ENCODE measurements at regions not wholly inside any gene's neighbourhood (a gene's known extent, or its start where the extent isn't known, plus 50 kb on each side); places are given as distances from the start of the nearest gene placed in this dataset.
"Not testable (repeated sequence)": the region's sequence is repeated elsewhere in the genome, so short reads cannot be mapped to it uniquely, and the experiment has no call there.

GRCh38 chr2:163155279-163155883 is 316.8 kb upstream of the KCNH7 start:
- DNase-seq (ENCODE audit: low spot score) = no peak
- intact Hi-C loops (cut with DNase I) = no loop called here

- intact Hi-C loops (cut with DNase I) = no loop called here
Observed at GRCh38 chr2:163142618-163143017, 304.1 kb upstream of the KCNH7 start.

GRCh38 chr2:163138947-163139346 is 300.4 kb upstream of the KCNH7 start:
- DNase-seq (ENCODE audit: low spot score) = no peak

More at GRCh38 chr2:163142618-163143017, 304.1 kb upstream of the KCNH7 start:
- no peak for DNase-seq (ENCODE audit: low spot score)

DNA sequence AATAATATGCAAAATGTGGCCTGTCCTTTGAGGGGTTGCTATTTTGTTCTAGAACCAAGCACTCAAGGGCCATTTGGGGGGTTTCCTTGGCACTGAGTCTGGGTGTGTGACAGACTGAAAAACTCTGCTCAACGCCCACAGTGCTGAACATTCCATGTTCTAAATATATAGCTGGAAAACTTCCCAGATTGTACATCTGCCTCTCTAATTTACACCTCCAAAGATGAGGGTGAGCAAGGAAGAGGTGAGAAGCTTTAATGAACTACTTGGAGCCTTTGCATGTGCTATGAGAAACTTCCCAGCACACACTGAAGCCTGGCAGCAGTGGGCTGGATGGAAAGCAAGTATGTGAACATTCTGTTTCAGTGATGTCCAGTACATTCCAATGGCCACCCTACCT is 296.7 kb upstream of the KCNH7 start:
- DNase-seq (ENCODE audit: low spot score) = no peak
- intact Hi-C loops (cut with DNase I) = no loop called here

More at GRCh38 chr2:163138947-163139346, 300.4 kb upstream of the KCNH7 start:
- intact Hi-C loops (cut with DNase I) = no loop called here

DNA sequence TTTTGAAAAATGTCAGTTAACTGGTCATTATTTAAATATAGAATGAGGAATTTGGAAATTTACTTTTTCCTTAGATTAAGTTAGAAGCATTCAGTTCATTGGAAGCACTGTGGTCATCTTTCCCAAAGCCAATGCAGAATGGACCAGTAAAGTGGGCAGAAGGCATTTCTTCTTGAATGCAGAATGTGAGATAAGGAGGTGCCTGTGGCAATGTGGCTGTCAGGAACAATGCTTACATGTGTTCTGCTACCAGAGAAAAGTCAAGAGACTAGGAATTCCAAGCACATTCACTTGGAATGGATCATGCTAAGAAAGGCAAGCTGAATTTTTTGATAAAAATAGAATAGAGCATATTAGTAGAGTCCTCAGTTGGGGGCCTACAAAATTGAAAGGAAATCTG is 295.0 kb upstream of the KCNH7 start:
- intact Hi-C loops (cut with DNase I) = no loop called here

DNA sequence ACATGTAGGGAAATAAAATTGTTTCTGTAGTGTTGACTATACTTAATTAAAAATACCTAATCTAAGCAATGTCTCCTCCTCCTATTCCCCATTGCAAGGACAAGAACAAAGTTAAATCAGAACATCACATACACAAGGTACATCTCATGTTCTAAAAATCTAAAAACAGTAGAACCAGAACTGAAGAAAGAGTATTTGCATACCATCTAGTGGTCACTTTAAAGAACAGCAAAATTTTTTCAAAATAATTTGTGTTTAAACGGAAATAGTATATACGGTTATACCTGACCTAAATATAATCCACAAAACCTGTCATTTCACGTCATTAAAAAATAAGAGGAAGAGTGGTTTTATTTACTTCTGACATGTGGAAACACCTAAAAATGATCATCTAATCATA is 294.3 kb upstream of the KCNH7 start:
- intact Hi-C loops (cut with DNase I) = no loop called here
- no peak for DNase-seq (ENCODE audit: low spot score)

More for the DNA sequence above, 295.0 kb upstream of the KCNH7 start:
- no peak for DNase-seq (ENCODE audit: low spot score)

GRCh38 chr2:163132207-163132606 is 293.6 kb upstream of the KCNH7 start:
- intact Hi-C loops (cut with DNase I); DNase-seq (ENCODE audit: low spot score): not testable (repeated sequence)

GRCh38 chr2:163123526-163123925 is 285.0 kb upstream of the KCNH7 start:
- no peak for DNase-seq (ENCODE audit: low spot score)
- intact Hi-C loops (cut with DNase I) = no loop called here

DNA sequence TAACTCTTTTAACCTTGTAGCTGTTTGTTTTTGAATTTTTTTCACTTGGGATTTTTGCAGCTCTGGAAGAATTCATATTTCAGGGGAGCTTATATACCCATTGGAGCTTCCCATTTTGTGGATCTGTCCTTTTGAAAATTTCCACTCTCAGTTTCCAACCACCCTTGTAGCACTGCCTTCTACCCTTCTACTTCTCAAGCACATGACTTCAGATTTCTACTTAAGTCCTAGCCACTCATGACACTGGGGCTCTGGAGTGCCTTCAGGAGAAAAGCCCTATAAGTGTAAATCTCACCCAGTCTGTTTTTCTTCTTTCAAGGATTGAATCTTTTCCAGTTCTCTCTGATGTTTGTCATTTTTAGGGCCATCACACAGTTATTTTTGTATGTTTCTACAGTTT is 283.7 kb upstream of the KCNH7 start:
- intact Hi-C loops (cut with DNase I) = no loop called here
- no peak for DNase-seq (ENCODE audit: low spot score)

- DNase-seq (ENCODE audit: low spot score) = no peak
- intact Hi-C loops (cut with DNase I) = no loop called here
Observed at GRCh38 chr2:163121483-163121882, 282.9 kb upstream of the KCNH7 start.

- intact Hi-C loops (cut with DNase I) = no loop called here
- no peak for DNase-seq (ENCODE audit: low spot score)
Observed at GRCh38 chr2:163119966-163120365, 281.4 kb upstream of the KCNH7 start.

GRCh38 chr2:163086940-163087339 is 248.4 kb upstream of the KCNH7 start:
- intact Hi-C loops (cut with DNase I) = no loop called here

GRCh38 chr2:163085366-163086024 is 246.9 kb upstream of the KCNH7 start:
- DNase-seq (ENCODE audit: low spot score); intact Hi-C loops (cut with DNase I): not testable (repeated sequence)

More at GRCh38 chr2:163086940-163087339, 248.4 kb upstream of the KCNH7 start:
- DNase-seq (ENCODE audit: low spot score) = no peak

GRCh38 chr2:163081754-163082153 is 243.2 kb upstream of the KCNH7 start:
- no peak for DNase-seq (ENCODE audit: low spot score)
- intact Hi-C loops (cut with DNase I) = no loop called here

DNA sequence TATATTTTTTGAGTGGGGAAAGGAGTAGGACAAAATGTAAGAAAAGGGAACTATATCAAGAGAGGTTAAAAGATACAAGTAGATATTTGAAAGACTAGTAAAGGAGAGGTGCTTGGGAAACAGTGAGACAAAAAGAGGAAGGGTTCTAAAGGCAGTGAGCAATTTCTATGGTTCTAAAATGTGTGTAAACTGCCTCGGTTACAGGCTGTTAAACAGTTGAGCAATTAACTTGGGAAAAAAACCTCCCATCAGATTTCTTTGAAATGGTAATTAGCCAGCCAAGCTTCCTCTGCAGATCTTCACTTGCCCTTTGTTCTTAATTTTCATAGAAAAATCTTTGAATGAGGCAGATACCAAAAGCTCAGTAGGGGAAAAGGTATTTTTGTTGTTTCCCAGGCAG is 238.7 kb upstream of the KCNH7 start:
- intact Hi-C loops (cut with DNase I) = no loop called here
- no peak for DNase-seq (ENCODE audit: low spot score)

DNA sequence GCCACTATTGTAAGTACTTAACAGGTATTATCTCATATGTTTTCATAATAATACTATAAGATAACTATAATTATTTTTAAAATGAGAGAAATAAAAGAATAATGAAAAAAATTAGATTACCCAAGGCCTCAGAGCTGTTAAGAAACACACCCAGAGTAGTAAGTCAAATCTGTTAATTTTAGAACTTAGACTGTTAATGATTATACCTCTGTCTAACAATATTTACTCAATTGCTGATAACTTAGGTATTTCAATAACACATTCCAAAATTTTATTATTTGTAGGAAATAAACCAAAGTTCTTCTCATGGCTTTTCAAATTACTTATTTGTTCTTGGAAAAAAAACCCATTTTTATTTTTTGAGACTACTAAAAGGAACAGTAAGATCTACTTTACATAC is 227.5 kb upstream of the KCNH7 start:
- DNase-seq (ENCODE audit: low spot score) = no peak
- intact Hi-C loops (cut with DNase I) = no loop called here

GRCh38 chr2:163062524-163062923 is 224.0 kb upstream of the KCNH7 start:
- DNase-seq (ENCODE audit: low spot score) = no peak
- intact Hi-C loops (cut with DNase I) = no loop called here

DNA sequence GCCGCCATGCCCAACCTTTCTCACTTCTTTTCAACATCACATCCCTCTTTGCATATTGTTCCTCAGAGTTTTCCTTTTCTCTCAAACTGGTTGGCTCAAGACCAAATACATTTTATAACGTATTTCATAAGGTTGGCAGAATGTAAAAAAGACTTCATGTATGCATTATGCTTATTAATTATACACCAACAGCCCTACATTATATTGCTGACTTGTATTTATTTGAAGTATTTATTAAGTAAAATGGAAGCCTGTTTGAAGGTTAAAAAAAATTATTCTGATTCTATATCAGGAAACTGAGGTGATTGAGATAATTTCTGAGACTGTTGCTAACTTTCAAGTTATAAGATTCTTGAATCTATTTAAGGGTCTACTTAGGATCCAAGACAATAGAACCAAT is 208.0 kb upstream of the KCNH7 start:
- intact Hi-C loops (cut with DNase I) = no loop called here
- no peak for DNase-seq (ENCODE audit: low spot score)

DNA sequence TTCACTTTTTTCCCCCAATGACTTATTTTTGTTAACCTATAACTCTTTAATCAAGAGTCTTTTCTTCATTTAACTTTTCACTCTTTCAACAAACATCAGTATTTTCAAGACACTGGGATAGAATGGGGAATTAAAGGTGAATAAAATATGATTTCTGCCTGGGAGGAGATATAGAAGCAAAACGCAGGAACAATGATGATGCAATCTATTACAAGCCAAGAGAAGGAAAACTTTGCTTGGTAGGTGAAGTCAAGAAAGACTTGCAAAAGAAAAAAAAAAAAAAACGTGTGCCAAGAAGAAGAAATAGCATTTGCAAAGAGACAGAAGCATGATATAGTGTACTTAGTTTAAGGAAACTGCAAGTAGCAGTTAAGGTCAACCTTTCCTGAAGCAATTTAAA is 207.3 kb upstream of the KCNH7 start:
- no peak for DNase-seq (ENCODE audit: low spot score)
- intact Hi-C loops (cut with DNase I) = no loop called here

- intact Hi-C loops (cut with DNase I) = no loop called here
- no peak for DNase-seq (ENCODE audit: low spot score)
Observed at GRCh38 chr2:163044114-163044513, 205.5 kb upstream of the KCNH7 start.

- intact Hi-C loops (cut with DNase I) = no loop called here
- DNase-seq (ENCODE audit: low spot score) = no peak
Observed at GRCh38 chr2:163043201-163043600, 204.6 kb upstream of the KCNH7 start.

Data from posterior vena cava (tissue), 2 donors.